T-helper 2 cell treated with Interferon-gamma antibody and Interleukin-4, amounts not matched to agents 100 ng/mL and 5 ng/mL, for 36 hours (primary cell): ENCODE measurements at regions not wholly inside any gene's neighbourhood (a gene's known extent, or its start where the extent isn't known, plus 50 kb on each side); places are given as distances from the start of the nearest gene placed in this dataset.

Experiments used
- intact Hi-C: fragments of 100-400 bp; cut with micrococcal nuclease; formaldehyde crosslinking; loops from one replicate; pipeline ENCODE4 v1.15.1; 2023

DNA sequence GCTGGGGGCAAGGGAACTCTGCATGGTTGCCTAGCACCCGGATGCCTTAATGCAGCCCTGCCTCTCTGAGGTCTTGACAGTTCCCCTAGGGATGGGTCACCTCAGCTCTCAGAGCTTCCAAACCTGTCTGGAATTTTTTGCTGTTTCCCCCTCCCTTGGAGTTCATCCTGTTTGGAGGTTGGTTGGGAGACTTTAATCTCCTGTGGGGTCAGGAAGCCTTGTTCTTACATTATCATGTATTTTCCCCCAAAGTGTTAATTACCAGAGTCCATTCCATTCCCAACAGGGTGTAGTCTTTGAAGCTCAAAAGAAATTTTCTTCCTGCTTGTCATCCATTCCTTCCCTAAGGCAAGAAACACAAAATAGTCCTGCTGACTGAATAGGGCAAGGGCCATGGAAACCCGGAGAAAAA, 150.3 kb upstream of the SPRY4 start:
- intact Hi-C loops = no loop called here

DNA sequence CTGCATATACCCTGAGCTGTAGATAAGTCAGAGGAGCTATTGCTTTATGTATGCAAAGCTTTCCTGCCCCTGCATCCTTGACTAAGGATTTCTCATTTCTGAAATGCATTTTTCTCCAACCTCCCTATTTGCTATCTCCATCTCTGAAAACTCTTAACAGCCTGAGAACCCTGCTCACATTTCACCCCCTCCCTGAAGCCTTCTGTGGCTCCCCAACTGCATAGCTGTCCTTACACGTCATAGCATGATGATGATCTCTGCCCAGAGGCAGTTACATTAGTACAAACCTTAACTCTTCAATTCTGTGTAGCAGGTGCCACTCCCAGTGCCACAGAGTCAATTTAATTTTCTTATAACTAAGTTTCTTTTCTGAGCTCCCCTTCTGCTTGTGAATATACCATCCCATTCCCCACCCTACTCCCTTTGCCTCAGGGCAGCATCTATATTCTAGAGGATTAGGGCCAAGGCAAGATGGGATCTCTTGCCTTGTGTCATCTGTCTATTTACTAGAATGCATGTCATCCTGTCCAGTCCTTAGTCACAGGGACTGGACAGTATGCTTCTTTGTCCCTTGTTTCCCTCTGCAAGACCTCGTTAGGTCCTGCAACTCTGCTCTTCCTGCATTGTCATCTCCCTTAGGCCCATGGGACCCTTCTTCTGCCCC, 149.7 kb upstream of the SPRY4 start:
- intact Hi-C loops = no loop called here

GRCh38 chr5:142473038-142473437, 148.2 kb upstream of the SPRY4 start:
- intact Hi-C loops = no loop called here

GRCh38 chr5:142472306-142472951, 147.6 kb upstream of the SPRY4 start:
- intact Hi-C loops = no loop called here

- intact Hi-C loops = no loop called here
These were observed 141.6 kb upstream of the SPRY4 start for GRCh38 chr5:142466195-142466971.

DNA sequence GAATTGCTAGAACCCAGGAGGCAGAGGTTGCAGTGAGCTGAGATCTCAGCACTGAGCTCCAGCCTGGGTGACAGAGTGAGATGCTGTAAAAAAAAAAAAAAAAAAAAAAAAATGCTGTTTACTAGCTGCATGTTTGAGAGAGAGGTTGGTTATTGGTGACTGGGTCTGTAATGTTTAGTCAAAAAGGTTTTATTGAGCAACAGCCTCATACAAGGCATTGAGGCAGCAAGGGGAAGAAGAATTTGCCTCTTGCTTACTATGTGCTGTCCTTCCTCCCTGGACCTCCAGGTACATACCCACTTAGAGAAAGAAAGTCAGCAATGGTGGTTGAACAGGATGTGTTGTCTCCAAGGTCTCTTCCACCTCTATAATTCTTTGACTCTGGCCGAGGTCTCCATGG, 140.7 kb upstream of the SPRY4 start:
- intact Hi-C loops = no loop called here

DNA sequence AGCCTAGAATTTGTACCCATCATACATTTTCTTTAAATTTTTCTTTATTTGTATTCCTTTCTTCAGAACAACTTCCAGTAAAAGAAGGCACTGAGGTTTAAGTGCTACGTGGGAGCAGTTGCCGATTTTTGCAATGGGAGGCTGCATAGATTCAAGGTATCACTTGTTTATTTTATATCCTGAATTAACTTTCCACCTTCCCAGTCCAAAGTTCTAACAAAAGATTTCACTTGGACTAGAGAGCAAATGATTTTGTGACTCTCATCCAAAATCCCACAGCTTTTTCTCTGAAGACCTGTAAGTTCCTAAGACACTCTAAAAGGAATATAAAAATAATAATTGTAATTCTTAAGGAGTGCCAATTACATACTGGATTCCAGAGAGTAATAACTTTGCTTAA, 139.1 kb upstream of the SPRY4 start:
- intact Hi-C loops = no loop called here

GRCh38 chr5:142461028-142461590, 136.3 kb upstream of the SPRY4 start:
- intact Hi-C loops = no loop called here

- intact Hi-C loops = no loop called here
These were observed 134.4 kb upstream of the SPRY4 start for GRCh38 chr5:142459209-142459608.

DNA sequence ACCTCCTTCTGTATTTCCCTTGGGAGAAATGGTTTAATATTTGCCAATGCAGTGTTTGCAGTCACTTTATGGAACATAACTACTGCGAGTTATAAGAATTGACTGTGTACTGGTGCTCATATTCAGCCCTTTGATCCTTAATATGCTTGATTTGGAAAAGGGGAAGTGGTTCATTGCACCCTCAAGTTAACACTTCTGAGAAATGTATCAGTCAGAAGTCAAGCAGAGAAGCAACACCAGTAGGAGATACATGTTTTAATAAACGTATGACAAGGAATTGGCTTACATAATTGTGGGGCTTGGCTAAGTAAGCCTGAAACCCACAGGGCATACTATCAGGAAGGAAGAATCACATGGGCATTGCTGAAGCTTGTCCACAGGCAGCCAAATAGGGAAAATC, 131.0 kb upstream of the SPRY4 start:
- intact Hi-C loops = no loop called here

- intact Hi-C loops = no loop called here
These were observed 129.1 kb upstream of the SPRY4 start for GRCh38 chr5:142453932-142454331.

DNA sequence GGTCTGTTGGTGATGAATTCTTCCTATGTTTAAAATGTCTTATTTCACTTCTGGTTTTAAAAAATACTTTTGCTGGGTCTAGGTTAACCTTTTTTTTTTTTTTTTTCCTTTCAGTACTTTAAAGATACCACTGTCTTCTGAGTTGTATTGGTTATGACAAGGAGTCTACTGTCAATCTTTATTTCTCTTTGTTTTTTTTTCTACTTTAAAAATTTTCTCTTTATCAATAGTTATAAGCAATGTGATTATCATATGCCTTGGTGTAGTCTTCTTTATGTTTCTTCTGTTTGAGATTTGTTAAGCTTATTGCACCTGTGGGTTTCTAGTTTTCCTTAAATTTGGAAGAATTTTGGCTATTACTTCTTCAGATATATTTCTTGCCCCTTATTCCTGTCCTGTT, 125.6 kb upstream of the SPRY4 start:
- intact Hi-C loops = no loop called here

GRCh38 chr5:142447887-142448286, 123.1 kb upstream of the SPRY4 start:
- intact Hi-C loops = no loop called here

GRCh38 chr5:142446960-142447279, 122.1 kb upstream of the SPRY4 start:
- intact Hi-C loops = no loop called here

GRCh38 chr5:142446131-142446959, 121.5 kb upstream of the SPRY4 start:
- intact Hi-C loops = no loop called here

GRCh38 chr5:142445266-142445665, 120.4 kb upstream of the SPRY4 start:
- intact Hi-C loops = no loop called here

- intact Hi-C loops = no loop called here
These were observed 116.8 kb upstream of the SPRY4 start for GRCh38 chr5:142441616-142442015.

- intact Hi-C loops = no loop called here
These were observed 114.5 kb upstream of the SPRY4 start for GRCh38 chr5:142439207-142439860.

GRCh38 chr5:142438573-142438972, 113.8 kb upstream of the SPRY4 start:
- intact Hi-C loops = no loop called here

- intact Hi-C loops = no loop called here
These were observed 112.7 kb upstream of the SPRY4 start for GRCh38 chr5:142437563-142437962.
